ENCODE measurements at regions not wholly inside any gene's neighbourhood (a gene's known extent, or its start where the extent isn't known, plus 50 kb on each side); places are given as distances from the start of the nearest gene placed in this dataset.
"Not testable (repeated sequence)": the region's sequence is repeated elsewhere in the genome, so short reads cannot be mapped to it uniquely, and the experiment has no call there.

DNA sequence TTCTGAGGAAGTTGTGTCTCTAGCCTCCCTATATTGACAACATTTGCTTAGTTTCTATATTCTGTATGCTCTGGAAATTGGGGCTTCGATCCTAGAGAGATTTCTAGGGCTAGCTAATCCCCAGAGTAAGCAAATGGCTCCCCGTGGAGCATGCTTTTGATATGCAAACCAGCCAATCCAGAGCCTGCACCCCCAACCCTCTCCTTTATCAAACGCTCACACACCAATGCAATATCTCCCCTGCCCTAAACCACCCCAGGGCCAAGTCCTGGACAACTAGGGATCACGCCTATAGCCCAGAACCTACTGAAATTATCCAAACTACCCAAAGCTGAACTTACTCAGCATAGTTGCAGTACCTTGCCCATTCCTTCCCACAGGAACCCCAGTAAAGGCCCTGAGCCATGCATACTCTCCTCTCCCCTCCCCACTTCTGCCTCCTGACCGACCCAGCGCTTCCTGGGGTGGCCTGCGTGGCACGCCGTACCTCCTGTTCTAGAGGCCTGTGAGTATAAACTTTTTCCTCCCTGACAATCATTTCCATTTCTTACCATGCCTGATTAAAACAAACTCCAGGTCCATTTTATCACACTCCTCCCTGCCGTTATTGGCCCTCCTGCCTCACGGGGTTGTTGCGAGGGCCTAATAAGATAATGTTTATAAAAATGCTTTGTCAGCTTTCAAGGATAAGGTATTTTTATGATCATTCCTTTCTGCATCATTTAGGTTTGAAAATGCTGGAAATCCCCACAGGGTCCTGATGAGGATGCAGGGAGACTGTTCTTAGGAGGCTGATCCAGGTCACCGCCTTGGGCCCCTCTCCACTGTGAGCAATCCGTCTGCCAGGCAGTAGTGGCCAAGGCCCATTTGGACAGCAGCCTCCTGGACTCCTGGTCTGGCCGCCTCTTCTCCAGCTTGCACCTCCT, 102.7 kb downstream of the TENT5C start:
- DNase-seq, result no peak

- no peak for DNase-seq
These were observed 103.4 kb downstream of the TENT5C start for GRCh38 chr1:117709249-117709691.

- DNase-seq, result no peak
These were observed 104.9 kb downstream of the TENT5C start for GRCh38 chr1:117710710-117711109.

- DNase-seq, result no peak
These were observed 106.8 kb downstream of the TENT5C start for GRCh38 chr1:117712621-117713020.

DNA sequence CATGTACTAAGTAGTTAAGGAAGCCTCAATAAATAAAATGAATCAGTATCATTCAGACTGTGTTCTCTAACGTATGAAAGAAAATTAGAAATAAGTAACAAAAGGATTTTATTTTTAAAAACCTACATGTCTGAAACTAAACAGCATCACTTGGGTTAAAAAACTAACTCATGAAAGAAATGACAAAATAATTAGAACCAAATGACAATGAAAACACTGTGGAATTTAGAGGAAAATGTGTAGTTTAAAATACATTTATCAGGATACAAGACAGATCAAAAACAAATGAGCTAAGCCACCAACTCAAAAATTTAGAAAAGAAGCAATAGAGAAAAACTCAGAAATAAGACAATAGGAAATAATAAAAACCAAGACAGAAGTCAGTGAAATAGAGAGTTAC, 108.7 kb downstream of the TENT5C start:
- DNase-seq, result no peak

GRCh38 chr1:117716030-117716429, 110.2 kb downstream of the TENT5C start:
- DNase-seq, result not testable (repeated sequence)

DNA sequence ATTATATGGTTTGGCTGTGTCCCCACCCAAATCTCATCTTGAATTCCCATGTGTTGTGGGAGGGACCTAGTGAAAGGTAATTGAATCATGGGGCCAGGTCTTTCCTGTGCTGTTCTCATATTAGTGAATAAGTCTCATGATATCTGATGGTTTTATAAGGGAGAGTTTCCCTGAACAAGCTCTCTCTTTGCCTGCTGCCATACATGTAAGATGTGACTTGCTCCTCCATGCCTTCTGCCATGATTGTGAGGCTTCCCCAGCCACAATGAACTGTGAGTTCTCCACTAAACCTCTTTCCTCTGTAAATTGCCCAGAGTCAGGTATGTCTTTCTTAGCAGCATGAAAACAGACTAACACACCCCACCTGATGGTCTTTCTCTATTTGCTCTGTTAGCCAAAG, 112.1 kb downstream of the TENT5C start:
- DNase-seq, result not testable (repeated sequence)

DNA sequence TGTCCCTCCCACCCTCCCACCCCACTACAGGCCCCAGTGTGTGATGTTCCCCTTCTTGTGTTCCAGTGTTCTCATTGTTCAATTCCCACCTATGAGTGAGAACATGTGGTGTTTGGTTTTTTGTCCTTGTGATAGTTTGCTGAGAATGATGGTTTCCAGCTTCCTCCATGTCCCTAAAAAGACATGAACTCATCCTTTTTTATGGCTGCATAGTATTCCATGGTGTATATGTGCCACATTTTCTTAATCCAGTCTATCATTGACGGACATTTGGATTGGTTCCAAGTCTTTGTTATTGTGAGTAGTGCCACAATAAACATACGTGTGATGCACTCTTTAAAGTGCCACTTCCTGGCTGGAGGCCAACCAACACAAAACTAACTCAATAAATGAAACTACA, 112.7 kb downstream of the TENT5C start:
- not testable (repeated sequence) for DNase-seq

GRCh38 chr1:117719004-117719403, 113.2 kb downstream of the TENT5C start:
- no peak for DNase-seq

DNA sequence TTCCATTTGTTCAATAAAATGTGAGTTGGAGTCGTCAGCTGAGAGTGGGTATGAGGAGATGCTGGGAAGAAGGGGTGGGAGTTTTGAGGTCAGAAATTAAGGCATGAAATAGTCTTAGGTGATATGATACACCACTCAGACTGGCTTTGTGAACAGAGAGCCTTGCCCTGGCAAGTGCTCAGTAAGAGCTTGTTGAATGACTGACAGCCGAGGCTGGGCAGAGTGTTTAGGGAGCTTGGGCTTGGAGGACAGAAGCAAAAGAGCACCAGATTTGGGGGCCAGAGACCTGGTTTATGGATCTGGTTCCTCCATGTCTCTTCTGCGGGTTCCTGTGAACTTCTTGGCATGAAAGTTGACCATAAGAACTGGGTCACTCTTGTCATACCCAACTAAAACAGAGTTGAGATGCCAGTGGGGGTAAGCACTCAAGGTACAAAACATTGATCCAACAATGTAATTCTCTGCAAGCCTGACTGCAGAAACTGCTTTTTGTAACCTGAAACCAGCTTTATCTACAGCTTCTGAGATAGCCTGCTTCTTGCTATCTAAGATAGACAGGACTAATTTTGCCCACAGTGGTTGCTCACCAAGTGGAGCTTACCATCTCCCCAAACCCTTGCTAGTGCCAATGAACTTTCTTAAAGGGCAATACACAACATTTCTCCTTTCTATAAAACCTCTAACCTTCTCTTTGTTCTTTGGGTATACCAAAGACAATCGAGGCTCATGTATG, 126.4 kb downstream of the TENT5C start:
- DNase-seq, result no peak

- no peak for DNase-seq
These were observed 127.1 kb downstream of the TENT5C start for GRCh38 chr1:117732956-117733355.

- DNase-seq, result no peak
These were observed 128.6 kb downstream of the TENT5C start for GRCh38 chr1:117734403-117734802.

- DNase-seq, result no peak
These were observed 129.5 kb downstream of the TENT5C start for GRCh38 chr1:117735045-117735992.

DNA sequence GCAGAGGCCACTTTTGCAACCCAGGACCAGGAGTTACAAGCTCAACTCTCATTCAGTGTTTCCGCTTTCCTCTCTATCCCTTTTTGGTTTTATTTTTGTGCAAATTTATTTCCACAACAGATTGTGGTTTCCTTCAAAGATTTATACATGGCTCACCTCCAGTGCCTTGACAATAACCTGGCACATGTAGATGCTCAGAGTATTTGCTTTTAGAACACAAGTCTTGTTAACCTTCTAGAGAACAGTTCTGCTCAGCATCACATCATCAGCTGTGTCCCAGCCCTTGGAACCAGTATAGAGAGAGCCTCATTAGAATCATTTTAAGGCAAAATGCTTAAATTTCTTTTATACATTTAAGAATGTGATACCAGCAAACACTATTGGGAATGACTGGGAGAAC, 133.7 kb downstream of the TENT5C start:
- DNase-seq, result no peak

GRCh38 chr1:117740496-117740895, 134.6 kb downstream of the TENT5C start:
- no peak for DNase-seq

DNA sequence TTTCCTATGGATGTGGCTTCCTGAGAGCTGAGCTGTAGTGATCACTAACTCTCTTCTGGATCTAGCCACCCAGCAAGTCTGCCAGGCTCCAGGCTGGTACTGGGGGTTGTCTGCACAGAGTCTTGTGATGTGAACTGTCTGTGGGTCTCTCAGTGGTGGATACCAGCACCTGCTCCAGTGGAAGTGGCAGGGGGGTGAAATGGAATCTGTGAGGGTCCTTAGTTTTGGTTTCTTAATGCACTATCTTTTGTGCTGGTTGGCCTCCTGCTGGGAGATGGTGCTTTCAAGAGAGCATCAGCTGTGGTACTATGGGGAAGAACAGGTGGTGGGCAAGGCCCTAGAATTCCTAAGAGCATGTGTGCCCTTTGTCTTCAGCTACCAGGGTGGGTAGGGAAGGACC, 140.7 kb downstream of the TENT5C start:
- not testable (repeated sequence) for DNase-seq

DNA sequence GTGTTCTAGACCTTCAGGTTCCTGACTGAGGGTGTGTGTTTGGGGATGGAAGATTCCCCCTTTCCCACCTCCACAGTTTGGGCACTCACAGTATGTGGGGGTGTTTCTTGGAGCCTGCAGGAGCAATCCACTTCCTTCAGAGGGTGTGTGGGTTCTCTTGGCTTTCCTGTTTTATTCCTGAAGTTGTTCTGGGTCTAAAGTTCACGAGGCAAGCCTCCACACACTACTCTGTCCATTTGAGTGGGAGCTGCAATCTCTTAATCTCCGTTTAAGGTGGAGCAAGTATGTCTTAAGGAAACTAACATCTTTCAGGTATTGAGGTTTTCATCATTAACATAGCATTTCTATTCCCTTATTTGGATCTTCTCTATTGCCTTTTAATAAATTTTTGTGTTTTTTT, 141.8 kb downstream of the TENT5C start:
- no peak for DNase-seq

- no peak for DNase-seq
These were observed 145.5 kb downstream of the TENT5C start for GRCh38 chr1:117751321-117751720.

DNA sequence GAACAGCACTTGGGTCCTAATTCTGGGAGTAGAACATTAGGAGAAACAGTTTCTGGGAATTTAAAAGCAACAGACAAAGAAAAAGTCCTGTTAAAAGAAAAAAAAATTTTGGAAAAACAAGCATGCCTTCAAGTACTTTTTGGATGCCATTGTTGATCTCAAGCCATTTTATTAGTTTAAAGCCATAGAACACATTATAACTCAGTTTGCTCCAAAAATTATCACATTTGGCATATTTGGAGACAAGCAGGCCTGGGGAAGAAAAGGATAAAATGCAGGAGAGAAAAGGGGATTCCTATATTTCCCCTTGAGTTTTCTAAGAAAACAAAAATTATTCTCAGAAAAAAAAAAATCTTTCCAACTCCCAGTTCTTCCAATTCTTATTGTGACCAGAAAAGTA, 146.8 kb downstream of the TENT5C start:
- DNase-seq, result no peak

DNA sequence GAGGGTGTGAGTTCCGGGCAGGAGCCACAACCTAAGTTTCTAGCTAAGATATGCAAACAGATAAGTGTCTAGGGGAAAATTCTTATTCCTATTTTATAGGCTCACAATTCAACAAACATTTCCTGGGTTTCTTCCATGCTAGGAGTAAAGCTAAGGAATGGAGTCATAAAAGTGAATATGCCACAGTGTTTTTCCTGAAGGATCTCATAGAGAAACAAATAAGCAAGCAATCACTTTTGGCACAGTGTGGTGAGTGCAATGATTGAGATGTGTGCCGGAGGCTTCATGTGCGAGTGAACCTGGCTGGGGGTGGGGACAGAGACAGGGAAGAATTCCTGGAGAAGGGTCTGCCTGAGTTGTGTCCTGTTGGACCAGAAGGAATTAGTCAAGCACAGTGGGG, 147.4 kb downstream of the TENT5C start:
- no peak for DNase-seq

DNA sequence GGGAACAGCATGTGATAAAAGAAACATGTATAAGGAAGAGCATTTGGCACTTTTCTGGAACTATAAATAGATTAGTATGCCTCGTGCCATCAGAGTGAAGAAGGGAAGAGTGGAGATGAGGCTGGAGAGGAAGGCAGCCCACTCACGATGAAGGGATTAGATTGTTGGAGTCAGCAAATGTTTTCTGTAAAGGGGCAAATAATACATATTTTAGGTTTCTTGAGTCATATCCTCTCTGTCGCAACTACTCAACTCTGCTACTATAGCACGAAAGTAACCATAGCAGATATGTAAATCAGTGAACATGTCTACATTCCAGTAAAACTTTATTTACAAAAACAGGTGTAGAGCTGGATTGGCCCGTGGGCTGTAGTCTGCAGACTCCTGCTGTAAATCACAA, 147.8 kb downstream of the TENT5C start:
- DNase-seq, result no peak

DNA sequence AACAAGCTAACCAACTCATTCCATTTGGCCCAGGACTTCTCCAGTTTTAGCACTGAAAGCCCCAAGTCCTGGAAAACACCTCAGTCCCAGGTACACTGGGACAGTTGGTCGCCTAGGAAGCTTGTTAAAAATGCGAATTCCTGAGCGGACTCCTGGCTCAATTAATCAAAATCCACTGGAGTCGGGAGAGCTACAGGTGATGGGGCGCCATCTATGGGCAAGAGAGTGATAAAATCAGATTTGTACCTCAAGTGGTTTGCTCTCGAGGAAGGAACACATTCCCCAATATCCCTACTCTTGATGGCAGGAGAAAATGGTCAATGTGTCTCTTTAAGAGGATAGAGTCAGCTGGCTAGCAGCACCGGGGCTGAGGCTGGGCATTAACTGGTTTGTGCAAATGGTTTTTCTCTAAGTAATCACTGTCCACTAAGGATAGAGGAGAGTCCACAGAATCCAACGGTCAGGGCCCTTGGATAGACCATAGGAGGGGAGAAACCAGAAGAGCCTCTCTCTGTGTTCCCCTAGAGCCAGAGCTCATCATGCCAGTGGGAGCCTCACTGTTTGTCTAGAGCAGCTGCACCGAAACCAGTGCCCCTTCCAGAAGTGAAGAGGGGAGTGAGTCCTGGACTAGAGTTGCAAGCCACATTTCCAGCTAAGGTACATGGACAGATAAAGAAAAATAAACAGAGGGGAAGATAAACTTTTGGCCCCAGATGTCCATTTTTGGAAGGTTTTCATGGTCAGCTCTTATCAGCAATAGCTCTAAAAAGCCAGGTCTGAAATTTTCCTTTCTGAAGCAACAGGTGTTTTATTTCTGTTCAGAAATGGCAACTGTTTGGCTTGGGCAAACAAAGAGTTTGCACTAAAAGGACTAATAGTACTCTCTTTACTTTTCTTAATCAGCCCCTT, 148.5 kb downstream of the TENT5C start:
- DNase-seq, result peak; percentile 66

Measured in NCI-H1105 (cell line).